Erythroblast (primary cell): ENCODE measurements at regions not wholly inside any gene's neighbourhood (a gene's known extent, or its start where the extent isn't known, plus 50 kb on each side); places are given as distances from the start of the nearest gene placed in this dataset.

ENCODE experiments used
- GATA1 ChIP-seq: IDR thresholded peaks from 2 replicates; pipeline ENCODE4 v1.6.1; 2011; ENCODE audit warnings: low read depth, mild to moderate bottlenecking, control low read depth, low read length, moderate library complexity
- POLR2A ChIP-seq: IDR thresholded peaks from 2 replicates; pipeline ENCODE4 v1.6.1; 2011; ENCODE audit warnings: mild to moderate bottlenecking, low read length

GRCh38 chr18:39039813-39040212, 1474.2 kb upstream of the CELF4 start:
- TF ChIP-seq POLR2A (no peak), GATA1 (no peak)
